Esophagus muscularis mucosa (tissue), 4 donors: ENCODE measurements at regions not wholly inside any gene's neighbourhood (a gene's known extent, or its start where the extent isn't known, plus 50 kb on each side); places are given as distances from the start of the nearest gene placed in this dataset.
"Not testable (repeated sequence)": the region's sequence is repeated elsewhere in the genome, so short reads cannot be mapped to it uniquely, and the experiment has no call there.

ENCODE experiments used
- DNase-seq: peaks from one replicate; pipeline ENCODE4 v3.0.0-alpha.2; 2017; ENCODE audit errors: extremely low spot score
- H3K27ac ChIP-seq, 4 donors: fragments of 200-600 bp; sonication (generic); replicated peaks in 1 of 4; 1 replicate in 3 of 4; 2 replicates in 1 of 4; pipeline ENCODE4 v1.5.1; 2016 to 2019; ENCODE audit warnings: mild to moderate bottlenecking in 1 of 4
- H3K27me3 ChIP-seq, 4 donors: fragments of 200-600 bp; sonication (generic); one replicate each; pipeline versions ENCODE4 v1.5.1 to v1.6.0; 2016 to 2019
- H3K36me3 ChIP-seq, 4 donors: fragments of 200-600 bp; sonication (generic); one replicate each; pipeline ENCODE4 v1.5.1; 2016 to 2019
- H3K4me1 ChIP-seq, 4 donors: fragments of 200-600 bp; sonication (generic); one replicate each; pipeline ENCODE4 v1.5.1; 2016 to 2019
- H3K4me3 ChIP-seq, 4 donors: fragments of 200-600 bp; sonication (generic); 1 replicate in 2 of 4; 2 replicates in 2 of 4; pipeline ENCODE4 v1.5.1; 2016 to 2019; ENCODE audit warnings: mild to moderate bottlenecking in 4 of 4, moderate library complexity in 1 of 4
- H3K9me3 ChIP-seq, 4 donors: fragments of 200-600 bp; sonication (generic); 1 replicate in 3 of 4; 2 replicates in 1 of 4; pipeline ENCODE4 v1.5.1; 2016 to 2019
- CTCF ChIP-seq, 3 experiments: fragments of 200-600 bp in 2 of 3; fragments of 450-650 bp in 1 of 3; sonication (generic) in 2 of 3; IDR thresholded peaks; one replicate each; pipeline ENCODE4 v1.5.1; 2017 to 2019; ENCODE audit warnings: antibody characterized with exemption in 3 of 3, mild to moderate bottlenecking in 2 of 3, moderate library complexity in 1 of 3
- EP300 ChIP-seq: sonication (generic); formaldehyde crosslinking; IDR thresholded peaks from one replicate; pipeline ENCODE4 v1.6.1; 2017; ENCODE audit warnings: antibody characterized with exemption
- POLR2A ChIP-seq: fragments of 450-650 bp; IDR thresholded peaks from one replicate; pipeline ENCODE4 v1.6.1; 2017; ENCODE audit warnings: antibody characterized with exemption, moderate library complexity, mild to moderate bottlenecking, low read depth
- POLR2AphosphoS5 ChIP-seq, 2 donors: sonication (generic); formaldehyde crosslinking; IDR thresholded peaks; one replicate each; pipeline ENCODE4 v1.6.1; 2017; ENCODE audit warnings: antibody characterized with exemption in 2 of 2
- WGBS: methylation state at CpG from one replicate; pipeline ENCODE4 v1.1.5; 2018; 5-methylcytosine and 5-hydroxymethylcytosine counted together
- intact Hi-C: fragments of 100-400 bp; cut with DNase I; formaldehyde crosslinking; loops from one replicate; pipeline ENCODE4 v1.15.1; 2023

GRCh38 chr2:185537689-185538088 is 200.9 kb upstream of the FSIP2 start:
- no peak overlapping the region for H3K4me3 ChIP-seq
- no peaks in the 10 kb centered on the region for H3K4me1 ChIP-seq
- H3K27ac ChIP-seq, result no peak overlapping the region
- no peaks in the 10 kb centered on the region for H3K9me3 ChIP-seq
- H3K36me3 ChIP-seq, result no peaks in the 10 kb centered on the region
- intact Hi-C loops, result no loop called here
- DNase-seq, result no peak
- H3K27me3 ChIP-seq, result no peaks in the 10 kb centered on the region
- TF ChIP-seq POLR2A (no peak), CTCF (IDR thresholded peaks at IDR 0.05) (no peak), EP300 (no peak), POLR2AphosphoS5 (IDR thresholded peaks at IDR 0.05) (no peak)
- WGBS, result 88% methylated on average over 2 of the region's 2 CpGs

- 77% methylated on average over 2 of the region's 2 CpGs for WGBS
- intact Hi-C loops, result no loop called here
- H3K27ac ChIP-seq, result no peak overlapping the region
- H3K9me3 ChIP-seq, result no peaks in the 10 kb centered on the region
- TF ChIP-seq POLR2AphosphoS5 (IDR thresholded peaks at IDR 0.05), result no peak
- TF ChIP-seq CTCF (IDR thresholded peaks at IDR 0.05), result no peak
- no peak for TF ChIP-seq POLR2A
- TF ChIP-seq EP300, result no peak
- DNase-seq, result no peak
- no peaks in the 10 kb centered on the region for H3K36me3 ChIP-seq
- no peaks in the 10 kb centered on the region for H3K4me1 ChIP-seq
- H3K27me3 ChIP-seq, result no peaks in the 10 kb centered on the region
- H3K4me3 ChIP-seq, result no peak overlapping the region
Observed at GRCh38 chr2:185567196-185567595, 171.4 kb upstream of the FSIP2 start.

GRCh38 chr2:185567940-185568339 is 170.7 kb upstream of the FSIP2 start:
- H3K27me3 ChIP-seq, result no peaks in the 10 kb centered on the region
- H3K27ac ChIP-seq, result no peak overlapping the region
- TF ChIP-seq CTCF (IDR thresholded peaks at IDR 0.05), result no peak
- TF ChIP-seq POLR2A, result no peak
- TF ChIP-seq EP300, result no peak
- no peak for TF ChIP-seq POLR2AphosphoS5 (IDR thresholded peaks at IDR 0.05)
- H3K4me3 ChIP-seq, result no peak overlapping the region
- DNase-seq, result no peak
- H3K4me1 ChIP-seq, result no peaks in the 10 kb centered on the region
- no peaks in the 10 kb centered on the region for H3K9me3 ChIP-seq
- 88% methylated on average over 8 of the region's 8 CpGs for WGBS
- intact Hi-C loops, result no loop called here
- H3K36me3 ChIP-seq, result no peaks in the 10 kb centered on the region

- Histone ChIP-seq H3K27ac (no peak overlapping the region), H3K36me3 (no peaks in the 10 kb centered on the region), H3K4me1 (no peaks in the 10 kb centered on the region), H3K4me3 (no peak overlapping the region), H3K9me3 (no peaks in the 10 kb centered on the region), H3K27me3 (no peaks in the 10 kb centered on the region)
- intact Hi-C loops, result no loop called here
- TF ChIP-seq CTCF (IDR thresholded peaks at IDR 0.05) (no peak), EP300 (no peak), POLR2A (no peak), POLR2AphosphoS5 (IDR thresholded peaks at IDR 0.05) (no peak)
- 63% methylated on average over 3 of the region's 3 CpGs for WGBS
- DNase-seq, result no peak
Observed at GRCh38 chr2:185578322-185578721, 160.3 kb upstream of the FSIP2 start.

GRCh38 chr2:185583058-185583816 is 155.4 kb upstream of the FSIP2 start:
- Histone ChIP-seq H3K9me3 (peaks cover 0 to 11% (median 3%) of the 10 kb centered on the region in 4 donors), H3K4me1 (no peaks in the 10 kb centered on the region), H3K36me3 (no peaks in the 10 kb centered on the region), H3K4me3 (no peak overlapping the region), H3K27ac (no peak overlapping the region), H3K27me3 (no peaks in the 10 kb centered on the region)
- intact Hi-C loops, result no loop called here
- WGBS, result 100% methylated on average over 1 of the region's 2 CpGs
- TF ChIP-seq POLR2AphosphoS5 (IDR thresholded peaks at IDR 0.05), result no peak
- TF ChIP-seq EP300, result no peak
- TF ChIP-seq CTCF (IDR thresholded peaks at IDR 0.05), result no peak
- no peak for TF ChIP-seq POLR2A
- no peak for DNase-seq

- H3K4me1 ChIP-seq, H3K27me3 ChIP-seq, H3K4me3 ChIP-seq, DNase-seq, H3K36me3 ChIP-seq, intact Hi-C loops, H3K27ac ChIP-seq: not testable (repeated sequence)
- H3K9me3 ChIP-seq, result peaks cover 0 to 11% (median 3%) of the 10 kb centered on the region in 4 donors
- WGBS, result 96% methylated on average over 4 of the region's 5 CpGs
Observed at GRCh38 chr2:185585165-185585564, 153.4 kb upstream of the FSIP2 start.

- H3K4me3 ChIP-seq, H3K9me3 ChIP-seq, H3K27me3 ChIP-seq, DNase-seq, H3K36me3 ChIP-seq, H3K27ac ChIP-seq, intact Hi-C loops, H3K4me1 ChIP-seq: not testable (repeated sequence)
- WGBS, result no CpG with 5 or more reads among the region's 14 CpGs
Observed at GRCh38 chr2:185591276-185591675, 147.3 kb upstream of the FSIP2 start.
